ENCODE measurements at regions not wholly inside any gene's neighbourhood (a gene's known extent, or its start where the extent isn't known, plus 50 kb on each side); places are given as distances from the start of the nearest gene placed in this dataset.

GRCh38 chr11:69924308-69925161, 105.3 kb upstream of the FGF3 start:
- TF ChIP-seq CTCF (conservative IDR thresholded peaks at IDR 0.05; ENCODE audit: low read length), result no peak
- no peak for TF ChIP-seq EZH2phosphoT487 (IDR thresholded peaks at IDR 0.05; ENCODE audit: borderline replicate concordance)
